K562 (cell line): ENCODE measurements at regions not wholly inside any gene's neighbourhood (a gene's known extent, or its start where the extent isn't known, plus 50 kb on each side); places are given as distances from the start of the nearest gene placed in this dataset.

ENCODE experiments used
- ATAC-seq: fragments of 200-7000 bp; cut with Tn5 transposase; 3 replicates; pipeline ENCODE4 v1.9.1; 2020; ENCODE audit warnings: moderate library complexity
- BruUV-seq: library from RNA; stranded (reverse); fragments of 400-500 nt; replicated peaks from 2 replicates; lab custom pipeline; 2021; lab: Mats Ljungman, UMichigan
- CTCF ChIA-PET: fragments of 300-600 bp; formaldehyde crosslinking; extraction: SDS; loops from one replicate; lab custom pipeline; 2021; ENCODE audit warnings: low intra/inter-chr PET ratio; lab: Yijun Ruan, JAX
- POLR2A ChIA-PET: fragments of 300-600, 350-650 bp; sonication (Branson Sonifier 250); formaldehyde crosslinking; extraction: SDS; loops from one replicate; lab custom pipeline; 2021; ENCODE audit warnings: antibody characterized with exemption, inconsistent platforms; lab: Yijun Ruan, JAX
- DNase-seq, 4 experiments: peaks; one replicate each; pipeline versions ENCODE4 v3.0.0 to v3.0.0-alpha.2; 2011 to 2018; ENCODE audit warnings: low spot score in 3 of 4, mixed read lengths in 3 of 4; ENCODE audit errors: extremely low read depth in 1 of 4
- FAIRE-seq: peaks from 2 replicates; lab custom pipeline; 2011; peaks lifted over from hg19 to GRCh38; lab: Jason Lieb, UNC
- H2AFZ ChIP-seq: 2 replicates; pipeline ENCODE4 v1.6.0; 2011; ENCODE audit warnings: low read depth, low read length, control low read depth, inconsistent platforms
- H3K27ac ChIP-seq: fragments of 200-600 bp; 3 replicates; pipeline ENCODE4 v1.8.0; 2011; ENCODE audit warnings: low read depth, mild to moderate bottlenecking, control low read depth, inconsistent platforms, low read length, moderate library complexity, mixed read lengths; ENCODE audit errors: extremely low read depth
- H3K27me3 ChIP-seq, 2 experiments: fragments of 300-600 bp in 1 of 2; 2 replicates in 1 of 2; 3 replicates in 1 of 2; pipeline versions ENCODE4 v1.6.0 to v1.8.0; 2011; ENCODE audit warnings: inconsistent platforms in 2 of 2, low read length in 2 of 2, mild to moderate bottlenecking in 1 of 2, mixed read lengths in 1 of 2, moderate library complexity in 1 of 2; ENCODE audit not compliant: control insufficient read depth in 2 of 2, insufficient read depth in 2 of 2
- H3K36me3 ChIP-seq: fragments of 300-600 bp; 3 replicates; pipeline ENCODE4 v1.8.0; 2011; ENCODE audit warnings: mild to moderate bottlenecking, low read length, inconsistent platforms; ENCODE audit not compliant: control insufficient read depth, insufficient read depth
- H3K4me1 ChIP-seq, 2 experiments: fragments of 200-600 bp in 1 of 2; replicated peaks in 1 of 2; 2 replicates in 1 of 2; 3 replicates in 1 of 2; pipeline versions ENCODE4 v1.5.1 to v1.8.0; 2011; ENCODE audit warnings: inconsistent platforms in 2 of 2, low read length in 2 of 2, mild to moderate bottlenecking in 1 of 2, mixed read lengths in 1 of 2, moderate library complexity in 1 of 2; ENCODE audit not compliant: control insufficient read depth in 2 of 2, insufficient read depth in 2 of 2
- H3K4me2 ChIP-seq: 2 replicates; pipeline ENCODE4 v1.6.1; 2011; ENCODE audit warnings: low read length, control low read depth, inconsistent platforms, mixed read lengths; ENCODE audit not compliant: insufficient read depth
- H3K4me3 ChIP-seq: fragments of 200-600 bp; sonication (generic), shearing (Covaris generic); 2 replicates; pipeline ENCODE4 v1.5.1; 2016; ENCODE audit warnings: control low read depth, inconsistent platforms
- H3K79me2 ChIP-seq: fragments of 200-600 bp; 3 replicates; pipeline ENCODE4 v1.8.0; 2011; ENCODE audit warnings: low read length, inconsistent platforms; ENCODE audit not compliant: control insufficient read depth, insufficient read depth
- H3K9ac ChIP-seq, 2 experiments: 2 replicates each; pipeline versions ENCODE4 v1.6.0 to v1.6.1; 2011; ENCODE audit warnings: low read depth in 2 of 2, low read length in 2 of 2, control low read depth in 1 of 2, inconsistent platforms in 1 of 2, mild to moderate bottlenecking in 1 of 2, mixed read lengths in 1 of 2; ENCODE audit not compliant: insufficient read depth in 1 of 2
- H3K9me1 ChIP-seq: one replicate; pipeline ENCODE4 v1.6.0; 2011; ENCODE audit warnings: inconsistent platforms, mild to moderate bottlenecking, low read length, moderate library complexity; ENCODE audit not compliant: control insufficient read depth, insufficient read depth
- H3K9me3 ChIP-seq: replicated peaks from 2 replicates; pipeline ENCODE4 v1.5.1; 2011; ENCODE audit warnings: low read depth, low read length, inconsistent platforms; ENCODE audit not compliant: control insufficient read depth, insufficient read depth
- H4K20me1 ChIP-seq: replicated peaks from 2 replicates; pipeline ENCODE4 v1.6.1; 2011; ENCODE audit warnings: low read length, inconsistent platforms, mixed read lengths; ENCODE audit not compliant: control insufficient read depth, insufficient read depth
- ARID2 ChIP-seq: fragments of 450-650 bp; IDR thresholded peaks from 2 replicates; pipeline ENCODE4 v1.6.1; 2017; ENCODE audit warnings: antibody characterized with exemption, mild to moderate bottlenecking
- BHLHE40 ChIP-seq: IDR thresholded peaks from 2 replicates; pipeline ENCODE4 v1.6.1; 2011; ENCODE audit warnings: low read length, improper control_type of control experiment
- EGR1 ChIP-seq: fragments of 450-650 bp; conservative IDR thresholded peaks from 2 replicates; pipeline ENCODE4 v1.6.1; 2017; ENCODE audit warnings: mild to moderate bottlenecking
- EP400 ChIP-seq: fragments of 450-650 bp; IDR thresholded peaks from 2 replicates; pipeline ENCODE4 v1.6.1; 2017; ENCODE audit warnings: antibody characterized with exemption, mild to moderate bottlenecking, moderate library complexity
- HMGXB4 ChIP-seq: sonication (generic); formaldehyde crosslinking; IDR thresholded peaks from 2 replicates; pipeline ENCODE4 v1.8.1; 2023; ENCODE audit warnings: mild to moderate bottlenecking, missing genetic modification reagents
- MAZ ChIP-seq, 2 experiments: fragments of 450-650 bp in 1 of 2; sonication (generic) in 1 of 2; formaldehyde crosslinking; IDR thresholded peaks in 1 of 2; conservative IDR thresholded peaks in 1 of 2; 2 replicates each; pipeline versions ENCODE4 v1.4.0 to v1.5.0; 2020; ENCODE audit warnings: mild to moderate bottlenecking in 1 of 2, missing genetic modification reagents in 1 of 2
- MLX ChIP-seq, 2 experiments: fragments of 450-650 bp in 1 of 2; sonication (generic) in 1 of 2; formaldehyde crosslinking; conservative IDR thresholded peaks; 2 replicates each; pipeline versions ENCODE4 v1.4.0 to v1.8.1; 2020 to 2022; ENCODE audit warnings: mild to moderate bottlenecking in 1 of 2, missing genetic modification reagents in 1 of 2
- NCOA6 ChIP-seq: fragments of 450-650 bp; IDR thresholded peaks from 2 replicates; pipeline ENCODE4 v1.6.1; 2017; ENCODE audit warnings: mild to moderate bottlenecking
- RBM17 ChIP-seq: fragments of 200-400 bp; formaldehyde crosslinking; IDR thresholded peaks from 2 replicates; pipeline ENCODE4 v1.6.1; 2017; ENCODE audit warnings: low read depth, mild to moderate bottlenecking, low read length, borderline replicate concordance
- TAF1 ChIP-seq: IDR thresholded peaks from 2 replicates; pipeline ENCODE4 v1.6.1; 2011; ENCODE audit warnings: mild to moderate bottlenecking, low read length, moderate library complexity; ENCODE audit not compliant: insufficient read depth, control insufficient read depth, severe bottlenecking; ENCODE audit errors: extremely low read depth
- XRCC4 ChIP-seq: IDR thresholded peaks from one replicate; pipeline ENCODE4 v1.6.1; 2011; ENCODE audit not compliant: insufficient read depth, insufficient read length; ENCODE audit errors: extremely low read depth
- ZBTB49 ChIP-seq: sonication (generic); formaldehyde crosslinking; IDR thresholded peaks from 2 replicates; pipeline ENCODE4 v1.8.0; 2022; ENCODE audit warnings: missing genetic modification reagents, mild to moderate bottlenecking, borderline replicate concordance
- ZC3H8 ChIP-seq: fragments of 450-650 bp; IDR thresholded peaks from 2 replicates; pipeline ENCODE4 v1.6.1; 2017
- ZNF282 ChIP-seq: sonication (generic); formaldehyde crosslinking; IDR thresholded peaks from 2 replicates; pipeline ENCODE4 v1.8.1; 2023; ENCODE audit warnings: missing genetic modification reagents
- ZNF408 ChIP-seq: fragments of 250-450 bp; sonication (Bioruptor Pico); IDR thresholded peaks from 2 replicates; pipeline ENCODE4 v1.4.0; 2020; ENCODE audit warnings: low read depth, mild to moderate bottlenecking, moderate library complexity
- ZNF830 ChIP-seq: fragments of 250-450 bp; sonication (Bioruptor Pico); IDR thresholded peaks from 2 replicates; pipeline ENCODE4 v1.5.0; 2021; ENCODE audit warnings: mild to moderate bottlenecking
- WGBS: fragments of 100-300 bp; shearing (Covaris generic); methylation state at CpG from one replicate; pipeline ENCODE4 v1.1.6; 2016; ENCODE audit warnings: low coverage, mixed read lengths; ENCODE audit not compliant: insufficient coverage; ENCODE audit errors: missing lambda C conversion rate; 5-methylcytosine and 5-hydroxymethylcytosine counted together
- in situ Hi-C: fragments of 300-500 bp; cut with MboI; formaldehyde crosslinking; loops from 4 replicates; pipeline ENCODE4 v1.15.0; 2018; ENCODE audit warnings: inconsistent platforms, mixed read lengths
- intact Hi-C: fragments of 100-400 bp; cut with micrococcal nuclease; formaldehyde crosslinking; loops from 2 replicates; pipeline ENCODE4 v1.14.2; 2022
- TF ChIP-seq, protein P1 (sequence below): sonication (generic); formaldehyde crosslinking; IDR thresholded peaks from 2 replicates; pipeline ENCODE4 v1.8.0; 2022; ENCODE audit warnings: mild to moderate bottlenecking, missing genetic modification reagents

- intact Hi-C loops (no loop called here), in situ Hi-C loops (no loop called here)
- Histone ChIP-seq H3K4me3 (no peak overlapping the region), H4K20me1 (no peaks in the 10 kb centered on the region), H3K27ac (no peak overlapping the region), H3K79me2 (no peaks in the 10 kb centered on the region), H3K4me2 (no peak overlapping the region), H3K27me3 (no peaks in the 10 kb centered on the region), H3K9me3 (no peaks in the 10 kb centered on the region), H3K4me1 (no peaks in the 10 kb centered on the region), H3K9me1 (no peaks in the 10 kb centered on the region), H2AFZ (no peak overlapping the region), H3K36me3 (no peaks in the 10 kb centered on the region), H3K9ac (no peak overlapping the region)
- BruUV-seq = no TSS peak
- DNase-seq = no peak
- WGBS = 0% methylated on average over 1 of the region's 1 CpG
- ATAC-seq = no peak
- FAIRE-seq = no peak
- ChIA-PET POLR2A (no interaction called here), CTCF (no interaction called here)
- TF ChIP-seq MLX (CRISPR knock-in tag; conservative IDR thresholded peaks at IDR 0.05) (no peak), ZBTB49 (no peak), XRCC4 (no peak), TAF1 (no peak), ZNF830 (CRISPR knock-in tag) (no peak), RBM17 (no peak), EGR1 (no peak), ZNF282 (CRISPR knock-in tag) (no peak), NCOA6 (no peak), ZNF408 (CRISPR knock-in tag) (no peak), ARID2 (no peak), HMGXB4 (no peak), MAZ (CRISPR knock-in tag; conservative IDR thresholded peaks at IDR 0.05 in 1 of 2, IDR thresholded peaks at IDR 0.05 in 1 of 2) (no peak), ZC3H8 (no peak), BHLHE40 (no peak), EP400 (no peak)
- TF ChIP-seq, protein P1, sequence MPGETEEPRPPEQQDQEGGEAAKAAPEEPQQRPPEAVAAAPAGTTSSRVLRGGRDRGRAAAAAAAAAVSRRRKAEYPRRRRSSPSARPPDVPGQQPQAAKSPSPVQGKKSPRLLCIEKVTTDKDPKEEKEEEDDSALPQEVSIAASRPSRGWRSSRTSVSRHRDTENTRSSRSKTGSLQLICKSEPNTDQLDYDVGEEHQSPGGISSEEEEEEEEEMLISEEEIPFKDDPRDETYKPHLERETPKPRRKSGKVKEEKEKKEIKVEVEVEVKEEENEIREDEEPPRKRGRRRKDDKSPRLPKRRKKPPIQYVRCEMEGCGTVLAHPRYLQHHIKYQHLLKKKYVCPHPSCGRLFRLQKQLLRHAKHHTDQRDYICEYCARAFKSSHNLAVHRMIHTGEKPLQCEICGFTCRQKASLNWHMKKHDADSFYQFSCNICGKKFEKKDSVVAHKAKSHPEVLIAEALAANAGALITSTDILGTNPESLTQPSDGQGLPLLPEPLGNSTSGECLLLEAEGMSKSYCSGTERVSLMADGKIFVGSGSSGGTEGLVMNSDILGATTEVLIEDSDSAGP = no peak
Observed at GRCh38 chr20:6663104-6663503, 104.4 kb upstream of the BMP2 start.
